ENCODE measurements at regions not wholly inside any gene's neighbourhood (a gene's known extent, or its start where the extent isn't known, plus 50 kb on each side); places are given as distances from the start of the nearest gene placed in this dataset.

DNA sequence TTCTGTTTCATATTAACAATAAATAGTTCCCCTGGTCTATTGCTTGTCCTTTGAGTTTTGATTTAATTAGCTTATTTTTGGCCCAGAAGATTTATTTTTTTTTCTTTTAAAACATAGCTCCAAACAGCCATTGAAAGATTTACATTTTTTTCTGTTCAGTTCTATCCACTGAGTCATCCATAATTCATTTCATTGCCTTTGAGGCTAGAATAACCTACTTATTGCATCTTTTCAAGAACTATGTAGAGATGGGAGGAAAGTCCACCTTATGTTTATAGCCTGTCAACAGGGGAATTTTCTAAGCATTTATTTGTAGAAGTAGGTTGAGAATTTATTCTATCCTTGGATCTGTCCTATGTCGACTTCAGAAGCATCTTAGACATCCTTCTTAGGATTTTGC, 53.4 kb upstream of the CHD2 start:
- Histone ChIP-seq H3K9me2 (replicated peaks; ENCODE audit: control insufficient read depth, low read length) (no peaks in the 10 kb centered on the region), H3K27ac (ENCODE audit: low read depth, low read length) (no peak overlapping the region), H4K20me1 (ENCODE audit: control insufficient read depth, insufficient read depth, low read depth, low read length) (no peaks in the 10 kb centered on the region), H3K4me2 (ENCODE audit: low read length) (no peak overlapping the region), H3K4me3 (ENCODE audit: low read length) (no peak overlapping the region), H3K27me3 (ENCODE audit: control insufficient read depth, low read length) (no peaks in the 10 kb centered on the region), H3K4me1 (ENCODE audit: control insufficient read depth, low read length) (peaks cover 43% of the 10 kb centered on the region), H3F3A (ENCODE audit: control insufficient read depth, insufficient read depth) (peaks cover 11% of the 10 kb centered on the region; the same call in 1 of the 2 replicates), H3K79me2 (ENCODE audit: control insufficient read depth, low read length) (no peaks in the 10 kb centered on the region), H3K9me3 (ENCODE audit: control insufficient read depth, insufficient read depth, low read length) (peaks cover 11% of the 10 kb centered on the region; the same call in 1 of the 2 replicates), H3K36me3 (ENCODE audit: control insufficient read depth, low read length) (no peaks in the 10 kb centered on the region; the same call in 1 of the 2 replicates)
- no peak for TF ChIP-seq EZH2phosphoT487 (IDR thresholded peaks at IDR 0.05; ENCODE audit: borderline replicate concordance, low read length)
- TF ChIP-seq, protein P1, sequence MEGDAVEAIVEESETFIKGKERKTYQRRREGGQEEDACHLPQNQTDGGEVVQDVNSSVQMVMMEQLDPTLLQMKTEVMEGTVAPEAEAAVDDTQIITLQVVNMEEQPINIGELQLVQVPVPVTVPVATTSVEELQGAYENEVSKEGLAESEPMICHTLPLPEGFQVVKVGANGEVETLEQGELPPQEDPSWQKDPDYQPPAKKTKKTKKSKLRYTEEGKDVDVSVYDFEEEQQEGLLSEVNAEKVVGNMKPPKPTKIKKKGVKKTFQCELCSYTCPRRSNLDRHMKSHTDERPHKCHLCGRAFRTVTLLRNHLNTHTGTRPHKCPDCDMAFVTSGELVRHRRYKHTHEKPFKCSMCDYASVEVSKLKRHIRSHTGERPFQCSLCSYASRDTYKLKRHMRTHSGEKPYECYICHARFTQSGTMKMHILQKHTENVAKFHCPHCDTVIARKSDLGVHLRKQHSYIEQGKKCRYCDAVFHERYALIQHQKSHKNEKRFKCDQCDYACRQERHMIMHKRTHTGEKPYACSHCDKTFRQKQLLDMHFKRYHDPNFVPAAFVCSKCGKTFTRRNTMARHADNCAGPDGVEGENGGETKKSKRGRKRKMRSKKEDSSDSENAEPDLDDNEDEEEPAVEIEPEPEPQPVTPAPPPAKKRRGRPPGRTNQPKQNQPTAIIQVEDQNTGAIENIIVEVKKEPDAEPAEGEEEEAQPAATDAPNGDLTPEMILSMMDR (IDR thresholded peaks at IDR 0.05; ENCODE audit: low read depth, low read length, poor library complexity, severe bottlenecking): no peak

DNA sequence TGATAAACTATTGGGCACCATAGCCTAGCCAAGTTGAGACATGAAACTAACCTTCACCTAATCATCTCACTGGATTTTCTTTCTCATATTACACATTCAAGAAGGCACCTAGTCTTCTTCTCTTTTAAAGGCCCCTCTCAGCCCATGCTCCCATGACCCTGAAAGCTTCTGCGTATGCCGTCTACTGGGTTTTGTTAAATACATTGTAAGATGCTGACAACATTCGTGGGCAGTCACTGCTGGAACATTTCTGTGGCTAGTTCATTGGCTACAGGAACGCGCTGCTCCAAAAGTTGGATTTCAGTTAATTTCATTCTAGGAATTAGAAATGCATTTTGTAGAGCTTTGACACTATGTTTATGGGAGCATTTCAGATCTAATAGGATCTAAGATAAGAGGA, 52.3 kb upstream of the CHD2 start:
- no peak overlapping the region for H3K4me2 ChIP-seq (ENCODE audit: low read length)
- no peaks in the 10 kb centered on the region for H3K79me2 ChIP-seq (ENCODE audit: control insufficient read depth, low read length)
- peaks cover 11% of the 10 kb centered on the region; the same call in 1 of the 2 replicates for H3K9me3 ChIP-seq (ENCODE audit: control insufficient read depth, insufficient read depth, low read length)
- H3K9me2 ChIP-seq (replicated peaks; ENCODE audit: control insufficient read depth, low read length): no peaks in the 10 kb centered on the region
- TF ChIP-seq EZH2phosphoT487 (IDR thresholded peaks at IDR 0.05; ENCODE audit: borderline replicate concordance, low read length): no peak
- TF ChIP-seq, protein P1 (IDR thresholded peaks at IDR 0.05; ENCODE audit: low read depth, low read length, poor library complexity, severe bottlenecking): no peak
- H4K20me1 ChIP-seq (ENCODE audit: control insufficient read depth, insufficient read depth, low read depth, low read length): no peaks in the 10 kb centered on the region
- no peaks in the 10 kb centered on the region; the same call in 1 of the 2 replicates for H3K36me3 ChIP-seq (ENCODE audit: control insufficient read depth, low read length)
- peaks cover 46% of the 10 kb centered on the region for H3K4me1 ChIP-seq (ENCODE audit: control insufficient read depth, low read length)
- H3K27me3 ChIP-seq (ENCODE audit: control insufficient read depth, low read length): no peaks in the 10 kb centered on the region
- no peak overlapping the region for H3K4me3 ChIP-seq (ENCODE audit: low read length)
- peaks cover 11% of the 10 kb centered on the region; the same call in 1 of the 2 replicates for H3F3A ChIP-seq (ENCODE audit: control insufficient read depth, insufficient read depth)
- H3K27ac ChIP-seq (ENCODE audit: low read depth, low read length): no peak overlapping the region

DNA sequence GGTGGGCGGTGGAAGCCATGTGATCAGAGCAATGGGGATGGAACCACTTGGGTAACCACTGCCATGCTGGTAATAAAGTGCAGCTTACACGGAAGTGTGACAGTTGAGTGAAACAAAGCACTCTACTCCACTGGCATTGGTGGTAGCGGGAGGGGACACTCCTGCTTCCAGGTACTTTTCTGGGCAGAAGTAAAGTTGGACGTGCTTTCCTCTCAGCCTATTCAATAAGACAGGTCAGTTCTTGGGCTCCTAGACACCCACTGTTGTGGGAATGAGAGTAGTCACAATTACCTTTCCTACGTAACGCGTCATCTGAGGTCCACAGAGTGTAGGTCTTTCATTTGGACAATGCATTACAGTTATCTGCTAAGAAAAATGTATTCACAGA, 51.7 kb upstream of the CHD2 start:
- H3K9me3 ChIP-seq (ENCODE audit: control insufficient read depth, insufficient read depth, low read length): peaks cover 11% of the 10 kb centered on the region; the same call in 1 of the 2 replicates
- H4K20me1 ChIP-seq (ENCODE audit: control insufficient read depth, insufficient read depth, low read depth, low read length): no peaks in the 10 kb centered on the region
- H3F3A ChIP-seq (ENCODE audit: control insufficient read depth, insufficient read depth): peaks cover 11% of the 10 kb centered on the region; the same call in 1 of the 2 replicates
- H3K4me1 ChIP-seq (ENCODE audit: control insufficient read depth, low read length): peaks cover 49% of the 10 kb centered on the region
- TF ChIP-seq EZH2phosphoT487 (IDR thresholded peaks at IDR 0.05; ENCODE audit: borderline replicate concordance, low read length): no peak
- TF ChIP-seq, protein P1 (IDR thresholded peaks at IDR 0.05; ENCODE audit: low read depth, low read length, poor library complexity, severe bottlenecking): no peak
- H3K79me2 ChIP-seq (ENCODE audit: control insufficient read depth, low read length): no peaks in the 10 kb centered on the region
- no peak overlapping the region for H3K27ac ChIP-seq (ENCODE audit: low read depth, low read length)
- no peaks in the 10 kb centered on the region for H3K27me3 ChIP-seq (ENCODE audit: control insufficient read depth, low read length)
- no peak overlapping the region for H3K4me2 ChIP-seq (ENCODE audit: low read length)
- H3K9me2 ChIP-seq (replicated peaks; ENCODE audit: control insufficient read depth, low read length): no peaks in the 10 kb centered on the region
- H3K36me3 ChIP-seq (ENCODE audit: control insufficient read depth, low read length): no peaks in the 10 kb centered on the region; the same call in 1 of the 2 replicates
- H3K4me3 ChIP-seq (ENCODE audit: low read length): no peak overlapping the region

Measured in DOHH2 (cell line).